H1 (cell line): ENCODE measurements at regions not wholly inside any gene's neighbourhood (a gene's known extent, or its start where the extent isn't known, plus 50 kb on each side); places are given as distances from the start of the nearest gene placed in this dataset.

Source experiments
- ASH2L ChIP-seq: fragments of 200-600, 300-600 bp; sonication (generic); IDR thresholded peaks from one replicate; pipeline ENCODE4 v1.7.1; 2017; ENCODE audit warnings: low read length
- BACH1 ChIP-seq: IDR thresholded peaks from 2 replicates; pipeline ENCODE4 v1.6.1; 2012; ENCODE audit warnings: low read length, improper control_type of control experiment
- CREB1 ChIP-seq: IDR thresholded peaks from 2 replicates; pipeline ENCODE4 v1.6.1; 2012; ENCODE audit warnings: inconsistent platforms
- CTBP2 ChIP-seq: IDR thresholded peaks from 2 replicates; pipeline ENCODE4 v1.7.0; 2011; ENCODE audit warnings: borderline replicate concordance, mild to moderate bottlenecking, moderate library complexity, mixed read lengths, low read length; ENCODE audit not compliant: insufficient read depth, insufficient read length
- CTCF ChIP-seq, 3 experiments: IDR thresholded peaks; 1 replicate in 2 of 3; 2 replicates in 1 of 3; pipeline versions ENCODE4 v1.5.1 to v1.6.1; 2011; ENCODE audit warnings: low read length in 3 of 3, mild to moderate bottlenecking in 3 of 3, inconsistent platforms in 2 of 3, low read depth in 1 of 3, moderate library complexity in 1 of 3; ENCODE audit not compliant: insufficient read depth in 1 of 3; ENCODE audit errors: control extremely low read depth in 1 of 3
- GABPA ChIP-seq: IDR thresholded peaks from 2 replicates; pipeline ENCODE4 v1.6.1; 2011; ENCODE audit warnings: mild to moderate bottlenecking, low read length, moderate library complexity, borderline replicate concordance; ENCODE audit not compliant: insufficient read depth
- JUN ChIP-seq: IDR thresholded peaks from 2 replicates; pipeline ENCODE4 v1.6.1; 2011; ENCODE audit warnings: low read depth, mild to moderate bottlenecking, improper control_type of control experiment, low read length
- JUND ChIP-seq: IDR thresholded peaks from 2 replicates; pipeline ENCODE4 v1.6.1; 2011; ENCODE audit warnings: mild to moderate bottlenecking, improper control_type of control experiment, low read length
- MAFK ChIP-seq: IDR thresholded peaks from 2 replicates; pipeline ENCODE4 v1.6.1; 2012; ENCODE audit warnings: low read depth, mild to moderate bottlenecking, improper control_type of control experiment, low read length
- NANOG ChIP-seq: IDR thresholded peaks from 2 replicates; pipeline ENCODE4 v1.6.1; 2011; ENCODE audit warnings: low read length, low read depth, mild to moderate bottlenecking, inconsistent platforms; ENCODE audit not compliant: insufficient read depth, poor library complexity, severe bottlenecking
- PHF8 ChIP-seq: fragments of 200-600 bp; sonication (generic); conservative IDR thresholded peaks from 2 replicates; pipeline ENCODE4 v1.7.1; 2012; ENCODE audit warnings: low read depth, mild to moderate bottlenecking, inconsistent platforms, low read length, moderate library complexity
- POLR2A ChIP-seq, 2 experiments: IDR thresholded peaks; 1 replicate in 1 of 2; 2 replicates in 1 of 2; pipeline ENCODE4 v1.6.1; 2011; ENCODE audit warnings: low read depth in 2 of 2, low read length in 2 of 2, mild to moderate bottlenecking in 2 of 2; ENCODE audit errors: control extremely low read depth in 1 of 2
- POU5F1 ChIP-seq: IDR thresholded peaks from 2 replicates; pipeline ENCODE4 v1.6.1; 2011; ENCODE audit warnings: low read depth, mild to moderate bottlenecking, low read length, moderate library complexity
- RFX5 ChIP-seq: IDR thresholded peaks from 2 replicates; pipeline ENCODE4 v1.6.1; 2011; ENCODE audit warnings: low read depth, low read length, improper control_type of control experiment, borderline replicate concordance
- SP1 ChIP-seq: IDR thresholded peaks from 2 replicates; pipeline ENCODE4 v1.6.1; 2011; ENCODE audit warnings: low read depth, low read length
- SRF ChIP-seq: IDR thresholded peaks from 2 replicates; pipeline ENCODE4 v1.6.1; 2011; ENCODE audit warnings: mild to moderate bottlenecking, low read depth, low read length, moderate library complexity
- TCF12 ChIP-seq: IDR thresholded peaks from 2 replicates; pipeline ENCODE4 v1.6.1; 2011; ENCODE audit warnings: low read depth, mild to moderate bottlenecking, low read length
- TF ChIP-seq, protein P1 (sequence below): IDR thresholded peaks from 2 replicates; pipeline ENCODE4 v1.6.1; 2012; ENCODE audit warnings: inconsistent platforms
- TF ChIP-seq, protein P2 (sequence below): IDR thresholded peaks from 2 replicates; pipeline ENCODE4 v1.6.1; 2012; ENCODE audit warnings: inconsistent platforms

- TF ChIP-seq NANOG (no peak), RFX5 (no peak), POU5F1 (no peak), BACH1 (no peak), POLR2A (IDR thresholded peaks at IDR 0.05; ENCODE audit: control extremely low read depth in 1 of 2, low read depth in 2 of 2, low read length in 2 of 2) (no peak), CREB1 (0 out of 2 replicates have a peak, but pooled peaks have one; percentile 33), JUND (no peak), SRF (no peak; the same call in 1 of the 2 replicates), SP1 (peak; percentile 93), ASH2L (no peak), PHF8 (no peak), CTCF (IDR thresholded peaks at IDR 0.05; ENCODE audit: control extremely low read depth in 1 of 3, insufficient read depth in 1 of 3, low read depth in 1 of 3, low read length in 3 of 3) (no peak), CTBP2 (peak; percentile 88), TCF12 (peak; percentile 76; the same call in 1 of the 2 replicates), JUN (no peak), MAFK (no peak), GABPA (peak; percentile 69; the same call in 1 of the 2 replicates)
- TF ChIP-seq, protein P1, sequence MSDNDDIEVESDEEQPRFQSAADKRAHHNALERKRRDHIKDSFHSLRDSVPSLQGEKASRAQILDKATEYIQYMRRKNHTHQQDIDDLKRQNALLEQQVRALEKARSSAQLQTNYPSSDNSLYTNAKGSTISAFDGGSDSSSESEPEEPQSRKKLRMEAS, result peak; percentile 52; the same call in 1 of the 2 replicates
- TF ChIP-seq, protein P2, sequence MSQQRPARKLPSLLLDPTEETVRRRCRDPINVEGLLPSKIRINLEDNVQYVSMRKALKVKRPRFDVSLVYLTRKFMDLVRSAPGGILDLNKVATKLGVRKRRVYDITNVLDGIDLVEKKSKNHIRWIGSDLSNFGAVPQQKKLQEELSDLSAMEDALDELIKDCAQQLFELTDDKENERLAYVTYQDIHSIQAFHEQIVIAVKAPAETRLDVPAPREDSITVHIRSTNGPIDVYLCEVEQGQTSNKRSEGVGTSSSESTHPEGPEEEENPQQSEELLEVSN, result 0 out of 2 replicates have a peak, but pooled peaks have one; percentile 20
Observed at GRCh38 chr1:38269923-38270848, 223.6 kb upstream of the POU3F1 start (continued).
